Fibroblast of the aortic adventitia (primary cell): ENCODE measurements at regions not wholly inside any gene's neighbourhood (a gene's known extent, or its start where the extent isn't known, plus 50 kb on each side); places are given as distances from the start of the nearest gene placed in this dataset.

Source experiments
- DNase-seq: peaks from one replicate; pipeline ENCODE4 v3.0.0-alpha.2; 2010; ENCODE audit warnings: low read depth
- H3K4me3 ChIP-seq: 2 replicates; pipeline ENCODE4 v1.5.1; 2011; ENCODE audit warnings: low read depth, mild to moderate bottlenecking, control low read depth, low read length, moderate library complexity
- CTCF ChIP-seq: IDR thresholded peaks from 2 replicates; pipeline ENCODE4 v1.5.1; 2011; ENCODE audit warnings: mild to moderate bottlenecking, low read length, control low read depth, inconsistent platforms; ENCODE audit not compliant: insufficient read depth

GRCh38 chr5:120841830-120842229 lies 377.7 kb downstream of the PRR16 start:
- no peak for DNase-seq
- H3K4me3 ChIP-seq, result no peak overlapping the region
- no peak for TF ChIP-seq CTCF

- H3K4me3 ChIP-seq, result no peak overlapping the region
- no peak for DNase-seq
- no peak for TF ChIP-seq CTCF
Observed at GRCh38 chr5:120843390-120843980, 379.4 kb downstream of the PRR16 start.

- DNase-seq, result no peak
- no peak for TF ChIP-seq CTCF
- no peak overlapping the region for H3K4me3 ChIP-seq
Observed at GRCh38 chr5:120848883-120849282, 384.8 kb downstream of the PRR16 start.

- H3K4me3 ChIP-seq, result no peak overlapping the region
- DNase-seq, result no peak
- TF ChIP-seq CTCF, result no peak
Observed at GRCh38 chr5:120852222-120852860, 388.2 kb downstream of the PRR16 start.

GRCh38 chr5:120866997-120867396 lies 402.9 kb downstream of the PRR16 start:
- no peak overlapping the region for H3K4me3 ChIP-seq
- DNase-seq, result no peak
- no peak for TF ChIP-seq CTCF

- no peak overlapping the region for H3K4me3 ChIP-seq
- no peak for DNase-seq
- no peak for TF ChIP-seq CTCF
Observed at GRCh38 chr5:120869831-120870230, 405.7 kb downstream of the PRR16 start.

- no peak for TF ChIP-seq CTCF
- DNase-seq, result peak; percentile 15
- H3K4me3 ChIP-seq, result no peak overlapping the region
Observed at GRCh38 chr5:120872297-120872696, 408.2 kb downstream of the PRR16 start.
